Left ventricle myocardium inferior (tissue), 1 donor: ENCODE measurements at regions not wholly inside any gene's neighbourhood (a gene's known extent, or its start where the extent isn't known, plus 50 kb on each side); places are given as distances from the start of the nearest gene placed in this dataset.

ENCODE experiments used
- DNase-seq: peaks from one replicate; pipeline ENCODE4 v3.0.0-alpha.2; 2020
- H3K27ac ChIP-seq: fragments of 200-600 bp; replicated peaks from 2 replicates; pipeline ENCODE4 v1.8.0; 2021
- H3K27me3 ChIP-seq: fragments of 200-600 bp; 2 replicates; pipeline ENCODE4 v1.8.0; 2021; ENCODE audit warnings: low read depth
- H3K36me3 ChIP-seq: fragments of 200-600 bp; 2 replicates; pipeline ENCODE4 v1.8.0; 2021
- H3K4me1 ChIP-seq: fragments of 200-600 bp; 2 replicates; pipeline ENCODE4 v1.8.0; 2021
- H3K4me3 ChIP-seq: fragments of 200-600 bp; 2 replicates; pipeline ENCODE4 v1.8.0; 2021; ENCODE audit warnings: mild to moderate bottlenecking, moderate library complexity
- H3K9me3 ChIP-seq: fragments of 200-600 bp; replicated peaks from 2 replicates; pipeline ENCODE4 v1.8.0; 2021
- CTCF ChIP-seq: fragments of 200-600 bp; IDR thresholded peaks from 2 replicates; pipeline ENCODE4 v1.8.0; 2021; ENCODE audit warnings: antibody characterized with exemption, mild to moderate bottlenecking, borderline replicate concordance
- intact Hi-C: fragments of 100-400 bp; cut with micrococcal nuclease; formaldehyde crosslinking; loops from one replicate; pipeline ENCODE4 v1.11.0; 2022
- donor health status: DM: no; HTN: yes; CAD: no; lungs with severe emphysema.

GRCh38 chr13:83633746-83634145 lies 248.5 kb downstream of the SLITRK1 start:
- no peak for TF ChIP-seq CTCF
- no peaks in the 10 kb centered on the region for H3K27me3 ChIP-seq
- H3K4me3 ChIP-seq, result no peak overlapping the region
- H3K9me3 ChIP-seq, result peaks cover 7% of the 10 kb centered on the region
- no peaks in the 10 kb centered on the region for H3K36me3 ChIP-seq
- no peaks in the 10 kb centered on the region for H3K4me1 ChIP-seq
- DNase-seq, result no peak
- H3K27ac ChIP-seq, result no peak overlapping the region
- intact Hi-C loops, result no loop called here

- intact Hi-C loops, result no loop called here
- no peak for TF ChIP-seq CTCF
These were observed 259.9 kb downstream of the SLITRK1 start for GRCh38 chr13:83622422-83622784.

GRCh38 chr13:83621765-83622421 lies 260.4 kb downstream of the SLITRK1 start:
- H3K36me3 ChIP-seq, result no peaks in the 10 kb centered on the region
- H3K9me3 ChIP-seq, result no peaks in the 10 kb centered on the region
- DNase-seq, result no peak
- no peaks in the 10 kb centered on the region for H3K4me1 ChIP-seq
- intact Hi-C loops, result no loop called here
- TF ChIP-seq CTCF, result no peak
- H3K4me3 ChIP-seq, result no peak overlapping the region
- H3K27me3 ChIP-seq, result no peaks in the 10 kb centered on the region
- no peak overlapping the region for H3K27ac ChIP-seq

More at GRCh38 chr13:83622422-83622784, 259.9 kb downstream of the SLITRK1 start:
- H3K27me3 ChIP-seq, result no peaks in the 10 kb centered on the region
- no peaks in the 10 kb centered on the region for H3K4me1 ChIP-seq
- H3K4me3 ChIP-seq, result no peak overlapping the region
- H3K27ac ChIP-seq, result no peak overlapping the region
- no peaks in the 10 kb centered on the region for H3K36me3 ChIP-seq
- no peaks in the 10 kb centered on the region for H3K9me3 ChIP-seq
- DNase-seq, result no peak

- TF ChIP-seq CTCF, result no peak
- DNase-seq, result no peak
- Histone ChIP-seq H3K27me3 (no peaks in the 10 kb centered on the region), H3K27ac (no peak overlapping the region), H3K9me3 (peaks cover 5% of the 10 kb centered on the region), H3K4me1 (no peaks in the 10 kb centered on the region), H3K36me3 (no peaks in the 10 kb centered on the region), H3K4me3 (no peak overlapping the region)
- intact Hi-C loops, result no loop called here
These were observed 261.6 kb downstream of the SLITRK1 start for GRCh38 chr13:83620530-83621220.

GRCh38 chr13:83618966-83619365 lies 263.3 kb downstream of the SLITRK1 start:
- H3K9me3 ChIP-seq, result peaks cover 17% of the 10 kb centered on the region
- no peaks in the 10 kb centered on the region for H3K36me3 ChIP-seq
- H3K4me3 ChIP-seq, result no peak overlapping the region
- intact Hi-C loops, result no loop called here
- H3K27me3 ChIP-seq, result no peaks in the 10 kb centered on the region
- no peak overlapping the region for H3K27ac ChIP-seq
- TF ChIP-seq CTCF, result no peak
- DNase-seq, result no peak
- no peaks in the 10 kb centered on the region for H3K4me1 ChIP-seq
